MM.1S (cell line): ENCODE measurements at regions not wholly inside any gene's neighbourhood (a gene's known extent, or its start where the extent isn't known, plus 50 kb on each side); places are given as distances from the start of the nearest gene placed in this dataset.

ENCODE experiments used
- DNase-seq: peaks from one replicate; pipeline ENCODE4 v3.0.0-alpha.2; 2015
- H2AFZ ChIP-seq: fragments of 300-600 bp; sonication (generic); 2 replicates; pipeline ENCODE4 v1.6.0; 2016; ENCODE audit warnings: antibody characterized with exemption, low read length
- H3F3A ChIP-seq: fragments of 300-600 bp; sonication (generic); 2 replicates; pipeline ENCODE4 v1.6.1; 2016; ENCODE audit warnings: mild to moderate bottlenecking, antibody characterized with exemption, low read length, moderate library complexity, mixed read lengths; ENCODE audit not compliant: insufficient read depth
- H3K27ac ChIP-seq: fragments of 300-600 bp; sonication (generic); 2 replicates; pipeline ENCODE4 v1.5.1; 2016; ENCODE audit warnings: mild to moderate bottlenecking, low read length
- H3K27me3 ChIP-seq: fragments of 300-600 bp; sonication (generic); replicated peaks from 2 replicates; pipeline ENCODE4 v1.6.0; 2016; ENCODE audit warnings: low read length; ENCODE audit not compliant: insufficient read depth
- H3K36me3 ChIP-seq: fragments of 300-600 bp; sonication (generic); replicated peaks from 2 replicates; pipeline ENCODE4 v1.6.1; 2016; ENCODE audit warnings: mild to moderate bottlenecking, low read length, mixed read lengths; ENCODE audit not compliant: insufficient read depth
- H3K4me1 ChIP-seq: fragments of 300-600 bp; sonication (generic); 2 replicates; pipeline ENCODE4 v1.6.1; 2016; ENCODE audit warnings: low read length, mixed read lengths
- H3K4me2 ChIP-seq: fragments of 300-600 bp; sonication (generic); 2 replicates; pipeline ENCODE4 v1.6.0; 2016; ENCODE audit warnings: low read depth, low read length
- H3K4me3 ChIP-seq: fragments of 300-600 bp; sonication (generic); 2 replicates; pipeline ENCODE4 v1.5.1; 2016; ENCODE audit warnings: low read length, mixed read lengths
- H3K79me2 ChIP-seq: fragments of 300-600 bp; sonication (generic); 2 replicates; pipeline ENCODE4 v1.6.1; 2016; ENCODE audit warnings: mixed run types, low read length, mixed read lengths
- H3K9ac ChIP-seq: fragments of 300-600 bp; sonication (generic); 2 replicates; pipeline ENCODE4 v1.6.1; 2016; ENCODE audit warnings: low read length, mixed read lengths
- H3K9me2 ChIP-seq: fragments of 300-600 bp; sonication (generic); replicated peaks from 2 replicates; pipeline ENCODE4 v1.6.1; 2016; ENCODE audit warnings: mild to moderate bottlenecking, low read length, mixed read lengths; ENCODE audit not compliant: insufficient read depth
- H3K9me3 ChIP-seq: fragments of 300-600 bp; sonication (generic); replicated peaks from 2 replicates; pipeline ENCODE4 v1.6.1; 2016; ENCODE audit warnings: mild to moderate bottlenecking, low read length, mixed read lengths; ENCODE audit not compliant: insufficient read depth
- H4K20me1 ChIP-seq: fragments of 300-600 bp; sonication (generic); 2 replicates; pipeline ENCODE4 v1.6.1; 2016; ENCODE audit warnings: mild to moderate bottlenecking, low read length, moderate library complexity, mixed read lengths; ENCODE audit not compliant: insufficient read depth
- EZH2 ChIP-seq: fragments of 300-600 bp; sonication (generic); optimal IDR thresholded peaks from 2 replicates; pipeline ENCODE3; 2017; ENCODE audit warnings: low read depth, mild to moderate bottlenecking, antibody characterized with exemption, low read length, mixed read lengths
- EZH2phosphoT487 ChIP-seq: fragments of 300-600 bp; sonication (generic); IDR thresholded peaks from 2 replicates; pipeline ENCODE4 v1.6.1; 2018; ENCODE audit warnings: antibody characterized with exemption, low read length
- TF ChIP-seq, protein P1 (sequence below): fragments of 300-600 bp; sonication (generic); IDR thresholded peaks from 2 replicates; pipeline ENCODE4 v1.5.1; 2016; ENCODE audit warnings: antibody characterized with exemption, low read length, mixed read lengths

DNA sequence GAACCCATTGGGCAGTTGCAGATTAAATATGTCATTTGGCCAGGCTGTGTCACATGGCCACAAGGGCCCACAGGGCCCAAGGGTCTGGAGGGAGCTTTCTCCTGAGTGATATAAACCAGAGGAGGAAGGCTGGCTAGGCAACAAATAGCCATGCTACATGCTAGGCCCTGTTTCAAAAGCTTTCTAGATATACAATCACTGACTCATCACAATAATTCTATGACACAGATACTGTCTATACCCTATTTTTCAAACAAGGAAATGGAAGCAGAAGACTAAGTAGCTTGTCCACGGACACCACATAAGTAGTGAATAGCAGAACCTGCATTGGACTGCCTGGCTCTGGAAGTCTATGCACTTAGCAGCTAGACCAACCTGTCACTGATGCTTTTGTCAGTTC, 625.4 kb downstream of the NTRK3 start:
- H3K9me3 ChIP-seq: no peaks in the 10 kb centered on the region
- H3K9me2 ChIP-seq: no peaks in the 10 kb centered on the region
- H3K4me1 ChIP-seq: no peaks in the 10 kb centered on the region
- H4K20me1 ChIP-seq: no peaks in the 10 kb centered on the region
- H3K27ac ChIP-seq: no peak overlapping the region
- H3K4me2 ChIP-seq: no peak overlapping the region
- H2AFZ ChIP-seq: no peak overlapping the region
- no peak for DNase-seq
- no peaks in the 10 kb centered on the region for H3K27me3 ChIP-seq
- no peak overlapping the region for H3K4me3 ChIP-seq
- no peak for TF ChIP-seq EZH2
- TF ChIP-seq, protein P1, sequence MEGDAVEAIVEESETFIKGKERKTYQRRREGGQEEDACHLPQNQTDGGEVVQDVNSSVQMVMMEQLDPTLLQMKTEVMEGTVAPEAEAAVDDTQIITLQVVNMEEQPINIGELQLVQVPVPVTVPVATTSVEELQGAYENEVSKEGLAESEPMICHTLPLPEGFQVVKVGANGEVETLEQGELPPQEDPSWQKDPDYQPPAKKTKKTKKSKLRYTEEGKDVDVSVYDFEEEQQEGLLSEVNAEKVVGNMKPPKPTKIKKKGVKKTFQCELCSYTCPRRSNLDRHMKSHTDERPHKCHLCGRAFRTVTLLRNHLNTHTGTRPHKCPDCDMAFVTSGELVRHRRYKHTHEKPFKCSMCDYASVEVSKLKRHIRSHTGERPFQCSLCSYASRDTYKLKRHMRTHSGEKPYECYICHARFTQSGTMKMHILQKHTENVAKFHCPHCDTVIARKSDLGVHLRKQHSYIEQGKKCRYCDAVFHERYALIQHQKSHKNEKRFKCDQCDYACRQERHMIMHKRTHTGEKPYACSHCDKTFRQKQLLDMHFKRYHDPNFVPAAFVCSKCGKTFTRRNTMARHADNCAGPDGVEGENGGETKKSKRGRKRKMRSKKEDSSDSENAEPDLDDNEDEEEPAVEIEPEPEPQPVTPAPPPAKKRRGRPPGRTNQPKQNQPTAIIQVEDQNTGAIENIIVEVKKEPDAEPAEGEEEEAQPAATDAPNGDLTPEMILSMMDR: no peak
- no peak for TF ChIP-seq EZH2phosphoT487
- no peaks in the 10 kb centered on the region for H3K36me3 ChIP-seq
- no peak overlapping the region for H3K9ac ChIP-seq
- H3F3A ChIP-seq: no peaks in the 10 kb centered on the region
- H3K79me2 ChIP-seq: no peaks in the 10 kb centered on the region

GRCh38 chr15:87628311-87628710, 628.2 kb downstream of the NTRK3 start:
- Histone ChIP-seq H3K4me2 (no peak overlapping the region), H4K20me1 (no peaks in the 10 kb centered on the region), H3K27me3 (no peaks in the 10 kb centered on the region), H3K36me3 (no peaks in the 10 kb centered on the region), H3F3A (no peaks in the 10 kb centered on the region), H3K4me3 (no peak overlapping the region), H3K9me3 (no peaks in the 10 kb centered on the region), H3K4me1 (no peaks in the 10 kb centered on the region), H2AFZ (no peak overlapping the region), H3K9ac (no peak overlapping the region), H3K79me2 (no peaks in the 10 kb centered on the region), H3K9me2 (no peaks in the 10 kb centered on the region), H3K27ac (no peak overlapping the region)
- DNase-seq: no peak
- no peak for TF ChIP-seq EZH2
- TF ChIP-seq EZH2phosphoT487: no peak
- TF ChIP-seq, protein P1: no peak

GRCh38 chr15:87626860-87627259, 629.7 kb downstream of the NTRK3 start:
- TF ChIP-seq EZH2phosphoT487 (no peak), EZH2 (no peak)
- TF ChIP-seq, protein P1: no peak
- Histone ChIP-seq H3K4me3 (no peak overlapping the region), H3K9ac (no peak overlapping the region), H3K9me2 (no peaks in the 10 kb centered on the region), H3K4me2 (no peak overlapping the region), H3F3A (no peaks in the 10 kb centered on the region), H3K9me3 (no peaks in the 10 kb centered on the region), H4K20me1 (no peaks in the 10 kb centered on the region), H3K27me3 (no peaks in the 10 kb centered on the region), H2AFZ (no peak overlapping the region), H3K36me3 (no peaks in the 10 kb centered on the region), H3K27ac (no peak overlapping the region), H3K4me1 (no peaks in the 10 kb centered on the region), H3K79me2 (no peaks in the 10 kb centered on the region)
- no peak for DNase-seq
